ENCODE measurements at regions not wholly inside any gene's neighbourhood (a gene's known extent, or its start where the extent isn't known, plus 50 kb on each side); places are given as distances from the start of the nearest gene placed in this dataset.

- DNase-seq (ENCODE audit: low read depth in 1 of 2, low spot score in 2 of 2) (no peak), FAIRE-seq (no peak)
- H2AFZ ChIP-seq (ENCODE audit: low read length) = no peak overlapping the region
- no peak overlapping the region for H4K91ac ChIP-seq (replicated peaks; ENCODE audit: insufficient read length, low read length)
- H3K36me3 ChIP-seq (ENCODE audit: control insufficient read depth in 2 of 4, insufficient read depth in 4 of 4, low read length in 3 of 4) = no peaks in the 10 kb centered on the region
- H2BK12ac ChIP-seq (ENCODE audit: low read depth, low read length) = no peak overlapping the region
- no peak overlapping the region for H2AK5ac ChIP-seq (ENCODE audit: low read depth, low read length)
- POLR2A ChIA-PET (ENCODE audit: partially characterized antibody) = no interaction called here
- H3K23me2 ChIP-seq (ENCODE audit: low read depth, low read length) = no peaks in the 10 kb centered on the region
- H4K5ac ChIP-seq (ENCODE audit: insufficient read length, low read depth, low read length) = no peak overlapping the region
- no peak overlapping the region for H3K18ac ChIP-seq (ENCODE audit: extremely low read depth, low read length)
- H3K23ac ChIP-seq (ENCODE audit: insufficient read length) = no peak overlapping the region
- no peak overlapping the region for H2BK120ac ChIP-seq (replicated peaks; ENCODE audit: low read depth, low read length)
- H3K56ac ChIP-seq (replicated peaks; ENCODE audit: insufficient read length, low read depth, low read length) = no peak overlapping the region
- no peaks in the 10 kb centered on the region for H3K79me1 ChIP-seq (ENCODE audit: low read depth, low read length)
- no peak overlapping the region for H2BK5ac ChIP-seq (ENCODE audit: low read depth, low read length)
- no peak overlapping the region for H2BK20ac ChIP-seq (ENCODE audit: low read length)
- no peaks in the 10 kb centered on the region for H3K27me3 ChIP-seq (replicated peaks in 1 of 4; ENCODE audit: control insufficient read depth in 3 of 4, extremely low read depth in 1 of 4, insufficient read depth in 3 of 4, low read length in 3 of 4)
- no peak overlapping the region for H3K4ac ChIP-seq (replicated peaks; ENCODE audit: insufficient read length, low read depth, low read length)
- H3K14ac ChIP-seq (ENCODE audit: insufficient read length) = no peak overlapping the region
- H3K9ac ChIP-seq (replicated peaks in 1 of 4; ENCODE audit: extremely low read depth in 1 of 4, low read depth in 3 of 4, low read length in 3 of 4) = no peak overlapping the region
- H3K79me2 ChIP-seq (ENCODE audit: control insufficient read depth in 1 of 2, insufficient read depth in 2 of 2, low read length in 2 of 2) = no peaks in the 10 kb centered on the region
- WGBS, 2 experiments (ENCODE audit: extremely low coverage in 1 of 2, insufficient coverage in 1 of 2, insufficient read length in 1 of 2, insufficient replicate concordance in 2 of 2, low coverage in 1 of 2, low lambda C conversion rate in 2 of 2, missing lambda C conversion rate in 1 of 2) = 82% methylated on average over 2 of the region's 2 CpGs; no CpG with 5 or more reads in 1 of the 2 experiments
- H4K8ac ChIP-seq (ENCODE audit: extremely low read depth, insufficient read depth, low read length) = no peak overlapping the region
- H3K27ac ChIP-seq (ENCODE audit: low read depth, low read length) = no peak overlapping the region
- H3K4me2 ChIP-seq (ENCODE audit: insufficient read depth in 1 of 2, low read depth in 2 of 2, low read length in 2 of 2) = no peak overlapping the region
- H2BK15ac ChIP-seq (ENCODE audit: low read length) = no peak overlapping the region
- CTCF ChIA-PET (ENCODE audit: partially characterized antibody) = interaction anchor here (0.6 kb wide), 3 partner anchors 24 to 235 kb away, joined by 3 to 6 read pairs (median 5); no protein-coding TSS in a partner anchor
- no peaks in the 10 kb centered on the region for H3K9me3 ChIP-seq (ENCODE audit: insufficient read depth in 2 of 2, low read depth in 1 of 2, low read length in 1 of 2)
- H3K4me1 ChIP-seq (replicated peaks in 1 of 4; ENCODE audit: control insufficient read depth in 3 of 4, insufficient read depth in 4 of 4, low read length in 3 of 4) = no peaks in the 10 kb centered on the region
- H4K20me1 ChIP-seq (replicated peaks in 1 of 2; ENCODE audit: control insufficient read depth in 1 of 2, insufficient read depth in 2 of 2, low read length in 2 of 2) = no peaks in the 10 kb centered on the region
- no peak overlapping the region for H3K4me3 ChIP-seq (ENCODE audit: extremely low read depth in 1 of 4, insufficient read depth in 2 of 4, low read depth in 3 of 4, low read length in 4 of 4)
- TF ChIP-seq ASH2L (IDR thresholded peaks at IDR 0.05; ENCODE audit: low read length) (no peak), RAD21 (IDR thresholded peaks at IDR 0.05 in 1 of 2, conservative IDR thresholded peaks at IDR 0.05 in 1 of 2; ENCODE audit: low read depth in 2 of 2, low read length in 2 of 2) (no peak), SP1 (IDR thresholded peaks at IDR 0.05; ENCODE audit: low read depth, low read length) (no peak), BCL11A (IDR thresholded peaks at IDR 0.05; ENCODE audit: low read depth in 2 of 2, low read length in 2 of 2) (no peak), CHD1 (IDR thresholded peaks at IDR 0.05; ENCODE audit: low read depth, low read length) (no peak), TAF7 (optimal IDR thresholded peaks at IDR 0.05; ENCODE audit: borderline replicate concordance, low read depth, low read length) (no peak), TCF12 (IDR thresholded peaks at IDR 0.05; ENCODE audit: low read depth, low read length) (no peak), JUND (IDR thresholded peaks at IDR 0.05; ENCODE audit: low read length) (no peak), ATF2 (IDR thresholded peaks at IDR 0.05; ENCODE audit: low read length) (no peak), BACH1 (IDR thresholded peaks at IDR 0.05; ENCODE audit: low read length) (no peak), SIN3A (conservative IDR thresholded peaks at IDR 0.05 in 1 of 2, IDR thresholded peaks at IDR 0.05 in 1 of 2; ENCODE audit: low read depth in 1 of 2, low read length in 2 of 2) (no peak)
Measured at GRCh38 chr5:17076272-17076671, 140.2 kb upstream of the MYO10 start.

Measured in H1 (cell line).